GM12878 (cell line): ENCODE measurements at regions not wholly inside any gene's neighbourhood (a gene's known extent, or its start where the extent isn't known, plus 50 kb on each side); places are given as distances from the start of the nearest gene placed in this dataset.

ENCODE experiments used
- ATAC-seq: fragments of 200-7000 bp; cut with Tn5 transposase; 3 replicates; pipeline ENCODE4 v1.9.1; 2020; ENCODE audit warnings: mild to moderate bottlenecking, moderate library complexity
- BruUV-seq: library from RNA; stranded (reverse); fragments of 400-500 nt; replicated peaks from 2 replicates; lab custom pipeline; 2021; lab: Mats Ljungman, UMichigan
- CTCF ChIA-PET: fragments of 300-600 bp; sonication (Branson Sonifier 250); formaldehyde crosslinking; extraction: SDS; loops from one replicate; lab custom pipeline; 2021; ENCODE audit warnings: inconsistent platforms; lab: Yijun Ruan, JAX
- POLR2A ChIA-PET: fragments of 350-600 bp; formaldehyde crosslinking; extraction: SDS; loops from one replicate; lab custom pipeline; 2021; ENCODE audit warnings: inconsistent platforms; lab: Charles Lee
- RAD21 ChIA-PET: fragments of 300-600 bp; sonication (Branson Sonifier 250); formaldehyde crosslinking; loops from one replicate; lab custom pipeline; 2023; ENCODE audit warnings: antibody characterized with exemption; ENCODE audit not compliant: unreplicated experiment; lab: Charles Lee
- SMC1A ChIA-PET: fragments of 300-600 bp; sonication (Branson Sonifier 250); formaldehyde crosslinking; loops from one replicate; lab custom pipeline; 2023; ENCODE audit not compliant: unreplicated experiment, uncharacterized antibody; lab: Charles Lee
- DNase-seq: peaks from one replicate; pipeline ENCODE4 v3.0.0-alpha.2; 2011; ENCODE audit warnings: low read depth, low spot score
- FAIRE-seq: peaks from 3 replicates; lab custom pipeline; 2011; peaks lifted over from hg19 to GRCh38; lab: Jason Lieb, UNC
- H2AFZ ChIP-seq: 2 replicates; pipeline ENCODE4 v1.6.0; 2011; ENCODE audit warnings: low read depth, low read length, control low read depth; ENCODE audit not compliant: control insufficient read depth
- H3K27ac ChIP-seq: 2 replicates; pipeline ENCODE4 v1.5.1; 2011; ENCODE audit warnings: control low read depth; ENCODE audit not compliant: control insufficient read depth, insufficient read depth
- H3K27me3 ChIP-seq, 2 experiments: replicated peaks in 1 of 2; 2 replicates each; pipeline versions ENCODE4 v1.6.0 to v1.6.1; 2011; ENCODE audit warnings: low read length in 1 of 2; ENCODE audit not compliant: control insufficient read depth in 2 of 2, insufficient read depth in 2 of 2
- H3K36me3 ChIP-seq, 2 experiments: 2 replicates each; pipeline ENCODE4 v1.5.1; 2011; ENCODE audit warnings: low read length in 1 of 2; ENCODE audit not compliant: control insufficient read depth in 2 of 2, insufficient read depth in 2 of 2
- H3K4me1 ChIP-seq: 2 replicates; pipeline ENCODE4 v1.6.1; 2011; ENCODE audit warnings: mild to moderate bottlenecking, low read length, moderate library complexity, mixed read lengths; ENCODE audit not compliant: control insufficient read depth, insufficient read depth
- H3K4me2 ChIP-seq: 2 replicates; pipeline ENCODE4 v1.6.0; 2011; ENCODE audit warnings: control low read depth; ENCODE audit not compliant: control insufficient read depth, insufficient read depth
- H3K4me3 ChIP-seq: fragments of 200-600 bp; sonication (generic); 2 replicates; pipeline ENCODE4 v1.5.1; 2016
- H3K79me2 ChIP-seq: 2 replicates; pipeline ENCODE4 v1.6.0; 2011; ENCODE audit warnings: low read length; ENCODE audit not compliant: control insufficient read depth, insufficient read depth
- H3K9ac ChIP-seq: 2 replicates; pipeline ENCODE4 v1.8.0; 2011; ENCODE audit warnings: low read length, control low read depth, mixed read lengths; ENCODE audit not compliant: control insufficient read depth, insufficient read depth
- H3K9me3 ChIP-seq: replicated peaks from 3 replicates; pipeline ENCODE4 v1.5.1; 2011; ENCODE audit warnings: mild to moderate bottlenecking, low read length; ENCODE audit not compliant: control insufficient read depth, insufficient read depth
- H4K20me1 ChIP-seq: 2 replicates; pipeline ENCODE4 v1.6.0; 2011; ENCODE audit not compliant: control insufficient read depth, insufficient read depth
- JUNB ChIP-seq: IDR thresholded peaks from 2 replicates; pipeline ENCODE4 v1.6.1; 2016; ENCODE audit warnings: antibody characterized with exemption, mild to moderate bottlenecking
- NKRF ChIP-seq: fragments of 450-650 bp; conservative IDR thresholded peaks from 2 replicates; pipeline ENCODE4 v1.6.1; 2017; ENCODE audit warnings: mild to moderate bottlenecking, moderate library complexity
- REST ChIP-seq: IDR thresholded peaks from 2 replicates; pipeline ENCODE4 v1.6.1; 2012; ENCODE audit warnings: mild to moderate bottlenecking, low read depth, low read length
- WGBS: methylation state at CpG from one replicate; pipeline ENCODE4 v1.1.6; 2016; ENCODE audit warnings: low lambda C conversion rate; ENCODE audit not compliant: insufficient replicate concordance, insufficient coverage; ENCODE audit errors: missing lambda C conversion rate; 5-methylcytosine and 5-hydroxymethylcytosine counted together
- in situ Hi-C: fragments of 300-500 bp; cut with MboI; formaldehyde crosslinking; loops from 9 replicates; pipeline ENCODE4 v1.14.3; 2018; ENCODE audit warnings: mixed read lengths
- intact Hi-C: fragments of 100-400 bp; cut with micrococcal nuclease; formaldehyde crosslinking; loops from one replicate; pipeline ENCODE4 v1.14.2; 2022; ENCODE audit not compliant: unreplicated experiment

GRCh38 chr2:128452536-128453530 lies 134.2 kb upstream of the HS6ST1 start (continued):
- no peak for TF ChIP-seq REST

GRCh38 chr2:128454980-128455720 lies 136.5 kb upstream of the HS6ST1 start:
- intact Hi-C loops: no loop called here
- no TSS peak for BruUV-seq
- no peak overlapping the region for H3K27ac ChIP-seq
- FAIRE-seq (no peak), ATAC-seq (no peak), DNase-seq (no peak)
- H3K36me3 ChIP-seq: no peaks in the 10 kb centered on the region
- no peaks in the 10 kb centered on the region for H3K4me1 ChIP-seq
- no peaks in the 10 kb centered on the region for H4K20me1 ChIP-seq
- ChIA-PET POLR2A (no interaction called here), RAD21 (no interaction called here), CTCF (no interaction called here), SMC1A (no interaction called here)
- H3K4me3 ChIP-seq: no peak overlapping the region
- no peak overlapping the region for H3K9ac ChIP-seq
- no peak for TF ChIP-seq JUNB
- no peak for TF ChIP-seq NKRF
- H3K4me2 ChIP-seq: no peak overlapping the region
- no peaks in the 10 kb centered on the region; a peak in 1 of 4 replicates for H3K27me3 ChIP-seq
- H3K9me3 ChIP-seq: no peaks in the 10 kb centered on the region
- no peaks in the 10 kb centered on the region for H3K79me2 ChIP-seq
- in situ Hi-C loops: no loop called here
- WGBS: 27% methylated on average over 12 of the region's 12 CpGs
- no peak overlapping the region for H2AFZ ChIP-seq
